ENCODE measurements at regions not wholly inside any gene's neighbourhood (a gene's known extent, or its start where the extent isn't known, plus 50 kb on each side); places are given as distances from the start of the nearest gene placed in this dataset.

- H3K27me3 ChIP-seq (replicated peaks; ENCODE audit: insufficient read depth, low read depth, low read length, poor library complexity) = peaks cover 9% of the 10 kb centered on the region
- no peak for DNase-seq (ENCODE audit: low spot score)
- H3K4me1 ChIP-seq (ENCODE audit: insufficient read depth, low read length, poor library complexity, severe bottlenecking) = no peaks in the 10 kb centered on the region
- no TSS peak for BruUV-seq (replicated peaks)
- TF ChIP-seq, protein P1, sequence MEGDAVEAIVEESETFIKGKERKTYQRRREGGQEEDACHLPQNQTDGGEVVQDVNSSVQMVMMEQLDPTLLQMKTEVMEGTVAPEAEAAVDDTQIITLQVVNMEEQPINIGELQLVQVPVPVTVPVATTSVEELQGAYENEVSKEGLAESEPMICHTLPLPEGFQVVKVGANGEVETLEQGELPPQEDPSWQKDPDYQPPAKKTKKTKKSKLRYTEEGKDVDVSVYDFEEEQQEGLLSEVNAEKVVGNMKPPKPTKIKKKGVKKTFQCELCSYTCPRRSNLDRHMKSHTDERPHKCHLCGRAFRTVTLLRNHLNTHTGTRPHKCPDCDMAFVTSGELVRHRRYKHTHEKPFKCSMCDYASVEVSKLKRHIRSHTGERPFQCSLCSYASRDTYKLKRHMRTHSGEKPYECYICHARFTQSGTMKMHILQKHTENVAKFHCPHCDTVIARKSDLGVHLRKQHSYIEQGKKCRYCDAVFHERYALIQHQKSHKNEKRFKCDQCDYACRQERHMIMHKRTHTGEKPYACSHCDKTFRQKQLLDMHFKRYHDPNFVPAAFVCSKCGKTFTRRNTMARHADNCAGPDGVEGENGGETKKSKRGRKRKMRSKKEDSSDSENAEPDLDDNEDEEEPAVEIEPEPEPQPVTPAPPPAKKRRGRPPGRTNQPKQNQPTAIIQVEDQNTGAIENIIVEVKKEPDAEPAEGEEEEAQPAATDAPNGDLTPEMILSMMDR (conservative IDR thresholded peaks at IDR 0.05; ENCODE audit: low read depth, low read length) = no peak
- TF ChIP-seq EZH2 (IDR thresholded peaks at IDR 0.05; ENCODE audit: borderline replicate concordance, low read depth, low read length, poor library complexity, severe bottlenecking) = no peak
- CTCF ChIA-PET = no interaction called here
- intact Hi-C loops (cut with micrococcal nuclease; ENCODE audit: unreplicated experiment) = no loop called here
- POLR2A ChIA-PET (ENCODE audit: low non-redundant PET) = no interaction called here
- no peaks in the 10 kb centered on the region for H3K36me3 ChIP-seq (ENCODE audit: insufficient read depth, low read length, poor library complexity, severe bottlenecking)
- no peak overlapping the region for H3K4me3 ChIP-seq (ENCODE audit: low read depth, low read length, poor library complexity, severe bottlenecking)
- no peaks in the 10 kb centered on the region for H3K9me3 ChIP-seq (ENCODE audit: low read depth, low read length, poor library complexity, severe bottlenecking)
- H3K27ac ChIP-seq (ENCODE audit: low read depth, low read length, poor library complexity, severe bottlenecking) = no peak overlapping the region
Measured at GRCh38 chr1:218139761-218140160, 145.3 kb upstream of the RRP15 start.

DNA sequence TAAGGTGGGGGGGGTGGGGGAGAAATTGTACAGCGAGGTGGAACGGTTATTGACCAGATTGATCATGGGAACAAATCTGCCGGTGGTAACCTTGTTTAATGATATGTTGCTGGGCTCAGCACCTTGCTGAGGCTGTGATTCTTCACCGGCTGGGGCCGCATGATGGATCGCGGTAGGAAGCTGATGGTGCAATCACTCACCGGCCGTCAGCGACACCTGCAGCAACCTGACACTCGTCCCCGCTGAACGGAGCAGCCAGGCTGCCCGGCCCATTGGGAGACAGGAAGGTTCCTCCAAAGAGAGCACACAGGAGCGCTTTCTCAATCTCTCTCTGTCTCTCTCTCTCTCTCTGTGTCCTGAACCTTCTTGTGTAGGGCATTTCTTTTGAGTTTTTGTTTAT, 128.5 kb upstream of the RRP15 start:
- Histone ChIP-seq H3K27me3 (replicated peaks; ENCODE audit: insufficient read depth, low read depth, low read length, poor library complexity) (peaks cover 95% of the 10 kb centered on the region), H3K9me3 (ENCODE audit: low read depth, low read length, poor library complexity, severe bottlenecking) (no peaks in the 10 kb centered on the region), H3K36me3 (ENCODE audit: insufficient read depth, low read length, poor library complexity, severe bottlenecking) (no peaks in the 10 kb centered on the region), H3K4me1 (ENCODE audit: insufficient read depth, low read length, poor library complexity, severe bottlenecking) (no peaks in the 10 kb centered on the region), H3K27ac (ENCODE audit: low read depth, low read length, poor library complexity, severe bottlenecking) (no peak overlapping the region), H3K4me3 (ENCODE audit: low read depth, low read length, poor library complexity, severe bottlenecking) (no peak overlapping the region)
- intact Hi-C loops (cut with micrococcal nuclease; ENCODE audit: unreplicated experiment) = no loop called here
- BruUV-seq (replicated peaks) = no TSS peak
- TF ChIP-seq, protein P1 (conservative IDR thresholded peaks at IDR 0.05; ENCODE audit: low read depth, low read length) = no peak
- TF ChIP-seq EZH2 (IDR thresholded peaks at IDR 0.05; ENCODE audit: borderline replicate concordance, low read depth, low read length, poor library complexity, severe bottlenecking) = no peak
- CTCF ChIA-PET = no interaction called here
- no peak for DNase-seq (ENCODE audit: low spot score)
- POLR2A ChIA-PET (ENCODE audit: low non-redundant PET) = no interaction called here

DNA sequence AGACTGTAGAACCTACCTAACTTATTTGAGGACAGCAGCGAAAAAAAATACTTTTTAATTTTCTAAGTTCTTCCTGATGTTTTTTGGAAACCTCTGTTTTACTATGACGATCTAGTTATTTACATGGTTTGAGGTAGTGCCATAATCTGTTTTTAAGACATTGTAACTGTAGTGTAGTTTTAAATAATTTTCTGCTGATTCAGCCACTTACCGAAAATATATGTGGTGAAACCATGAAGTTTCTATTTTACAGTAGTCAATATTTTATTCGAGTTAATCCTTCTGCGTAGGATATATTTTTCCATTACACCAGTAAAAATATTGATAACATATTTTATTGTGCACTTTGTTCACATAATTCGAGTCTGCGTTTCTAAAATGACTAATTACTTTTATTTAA, 121.7 kb upstream of the RRP15 start:
- TF ChIP-seq, protein P1 (conservative IDR thresholded peaks at IDR 0.05; ENCODE audit: low read depth, low read length) = no peak
- no peak for TF ChIP-seq EZH2 (IDR thresholded peaks at IDR 0.05; ENCODE audit: borderline replicate concordance, low read depth, low read length, poor library complexity, severe bottlenecking)
- POLR2A ChIA-PET (ENCODE audit: low non-redundant PET) = no interaction called here

More for the DNA sequence above, 121.7 kb upstream of the RRP15 start:
- no peaks in the 10 kb centered on the region for H3K9me3 ChIP-seq (ENCODE audit: low read depth, low read length, poor library complexity, severe bottlenecking)
- CTCF ChIA-PET = no interaction called here
- peaks cover 100% of the 10 kb centered on the region for H3K27me3 ChIP-seq (replicated peaks; ENCODE audit: insufficient read depth, low read depth, low read length, poor library complexity)
- DNase-seq (ENCODE audit: low spot score) = no peak
- no peak overlapping the region for H3K4me3 ChIP-seq (ENCODE audit: low read depth, low read length, poor library complexity, severe bottlenecking)
- BruUV-seq (replicated peaks) = no TSS peak
- intact Hi-C loops (cut with micrococcal nuclease; ENCODE audit: unreplicated experiment) = no loop called here
- H3K36me3 ChIP-seq (ENCODE audit: insufficient read depth, low read length, poor library complexity, severe bottlenecking) = no peaks in the 10 kb centered on the region
- H3K4me1 ChIP-seq (ENCODE audit: insufficient read depth, low read length, poor library complexity, severe bottlenecking) = peaks cover 6% of the 10 kb centered on the region
- no peak overlapping the region for H3K27ac ChIP-seq (ENCODE audit: low read depth, low read length, poor library complexity, severe bottlenecking)

Measured in A673 (cell line).